Rectal smooth muscle tissue (tissue), 1 donor: ENCODE measurements at regions not wholly inside any gene's neighbourhood (a gene's known extent, or its start where the extent isn't known, plus 50 kb on each side); places are given as distances from the start of the nearest gene placed in this dataset.
"Not testable (repeated sequence)": the region's sequence is repeated elsewhere in the genome, so short reads cannot be mapped to it uniquely, and the experiment has no call there.

Source experiments
- H3K27ac ChIP-seq: one replicate; pipeline ENCODE4 v1.7.0; 2013; ENCODE audit warnings: low read depth, low read length, inconsistent platforms
- H3K27me3 ChIP-seq: one replicate; pipeline ENCODE4 v1.7.0; 2013; ENCODE audit warnings: low read length; ENCODE audit not compliant: control insufficient read depth, insufficient read depth
- H3K36me3 ChIP-seq: one replicate; pipeline ENCODE4 v1.7.0; 2013; ENCODE audit warnings: low read length; ENCODE audit not compliant: control insufficient read depth, insufficient read depth
- H3K4me1 ChIP-seq: one replicate; pipeline ENCODE4 v1.7.0; 2013; ENCODE audit warnings: low read length; ENCODE audit not compliant: control insufficient read depth, insufficient read depth
- H3K4me3 ChIP-seq: one replicate; pipeline ENCODE4 v1.7.0; 2013; ENCODE audit warnings: low read length
- H3K9ac ChIP-seq: one replicate; pipeline ENCODE4 v1.7.0; 2013; ENCODE audit warnings: low read length

GRCh38 chr4:189650436-189650835 is 290.2 kb upstream of the FRG1 start:
- H3K27me3 ChIP-seq, H3K36me3 ChIP-seq, H3K4me3 ChIP-seq, H3K27ac ChIP-seq, H3K4me1 ChIP-seq, H3K9ac ChIP-seq: not testable (repeated sequence)

GRCh38 chr4:189653130-189653653 is 287.5 kb upstream of the FRG1 start:
- H3K27me3 ChIP-seq, H3K4me3 ChIP-seq, H3K4me1 ChIP-seq, H3K36me3 ChIP-seq, H3K9ac ChIP-seq, H3K27ac ChIP-seq: not testable (repeated sequence)

- not testable (repeated sequence) for H3K4me3 ChIP-seq
Measured at GRCh38 chr4:189653983-189654382, 286.7 kb upstream of the FRG1 start.

GRCh38 chr4:189654396-189654795 is 286.3 kb upstream of the FRG1 start:
- not testable (repeated sequence) for H3K4me3 ChIP-seq, H3K9ac ChIP-seq, H3K27me3 ChIP-seq, H3K27ac ChIP-seq, H3K4me1 ChIP-seq, H3K36me3 ChIP-seq

More at GRCh38 chr4:189653983-189654382, 286.7 kb upstream of the FRG1 start:
- H3K36me3 ChIP-seq, H3K27ac ChIP-seq, H3K27me3 ChIP-seq, H3K9ac ChIP-seq, H3K4me1 ChIP-seq: not testable (repeated sequence)

- H3K36me3 ChIP-seq, H3K4me3 ChIP-seq, H3K27me3 ChIP-seq, H3K27ac ChIP-seq, H3K4me1 ChIP-seq, H3K9ac ChIP-seq: not testable (repeated sequence)
Measured at GRCh38 chr4:189655817-189656216, 284.9 kb upstream of the FRG1 start.

GRCh38 chr4:189656641-189657040 is 284.0 kb upstream of the FRG1 start:
- Histone ChIP-seq H3K4me1 (no peaks in the 10 kb centered on the region), H3K27me3 (no peaks in the 10 kb centered on the region), H3K27ac (no peak overlapping the region), H3K4me3 (no peak overlapping the region), H3K36me3 (no peaks in the 10 kb centered on the region), H3K9ac (no peak overlapping the region)

- H3K27me3 ChIP-seq, H3K36me3 ChIP-seq, H3K4me1 ChIP-seq, H3K4me3 ChIP-seq, H3K9ac ChIP-seq, H3K27ac ChIP-seq: not testable (repeated sequence)
Measured at GRCh38 chr4:189658259-189658658, 282.4 kb upstream of the FRG1 start.

GRCh38 chr4:189658831-189659230 is 281.8 kb upstream of the FRG1 start:
- H3K4me3 ChIP-seq, H3K27ac ChIP-seq, H3K9ac ChIP-seq, H3K27me3 ChIP-seq, H3K4me1 ChIP-seq, H3K36me3 ChIP-seq: not testable (repeated sequence)

GRCh38 chr4:189659287-189659686 is 281.4 kb upstream of the FRG1 start:
- no peak overlapping the region for H3K27ac ChIP-seq
- no peaks in the 10 kb centered on the region for H3K27me3 ChIP-seq
- no peaks in the 10 kb centered on the region for H3K4me1 ChIP-seq

GRCh38 chr4:189660722-189661360 is 279.8 kb upstream of the FRG1 start:
- H3K27me3 ChIP-seq = no peaks in the 10 kb centered on the region

More at GRCh38 chr4:189659287-189659686, 281.4 kb upstream of the FRG1 start:
- Histone ChIP-seq H3K36me3 (no peaks in the 10 kb centered on the region), H3K9ac (no peak overlapping the region), H3K4me3 (no peak overlapping the region)

GRCh38 chr4:189664693-189665250 is 275.9 kb upstream of the FRG1 start:
- Histone ChIP-seq H3K27me3 (no peaks in the 10 kb centered on the region), H3K4me1 (no peaks in the 10 kb centered on the region), H3K27ac (no peak overlapping the region), H3K9ac (no peak overlapping the region), H3K4me3 (no peak overlapping the region), H3K36me3 (no peaks in the 10 kb centered on the region)

More at GRCh38 chr4:189660722-189661360, 279.8 kb upstream of the FRG1 start:
- Histone ChIP-seq H3K27ac (no peak overlapping the region), H3K36me3 (no peaks in the 10 kb centered on the region), H3K9ac (no peak overlapping the region), H3K4me3 (no peak overlapping the region), H3K4me1 (no peaks in the 10 kb centered on the region)

GRCh38 chr4:189665712-189666305 is 274.9 kb upstream of the FRG1 start:
- not testable (repeated sequence) for H3K9ac ChIP-seq, H3K27ac ChIP-seq, H3K27me3 ChIP-seq, H3K4me1 ChIP-seq, H3K36me3 ChIP-seq, H3K4me3 ChIP-seq

GRCh38 chr4:189667386-189667785 is 273.3 kb upstream of the FRG1 start:
- H3K4me1 ChIP-seq, H3K4me3 ChIP-seq, H3K36me3 ChIP-seq, H3K9ac ChIP-seq, H3K27ac ChIP-seq, H3K27me3 ChIP-seq: not testable (repeated sequence)
